Stomach (tissue), 4 donors: ENCODE measurements at regions not wholly inside any gene's neighbourhood (a gene's known extent, or its start where the extent isn't known, plus 50 kb on each side); places are given as distances from the start of the nearest gene placed in this dataset.

Source experiments
- EP300 ChIP-seq: sonication (generic); formaldehyde crosslinking; IDR thresholded peaks from one replicate; pipeline ENCODE4 v1.6.1; 2017; ENCODE audit warnings: antibody characterized with exemption
- POLR2A ChIP-seq, 4 donors: fragments of 450-650 bp; IDR thresholded peaks; one replicate each; pipeline ENCODE4 v1.6.1; 2016; ENCODE audit warnings: antibody characterized with exemption in 4 of 4, control low read depth in 2 of 4, mild to moderate bottlenecking in 1 of 4, moderate library complexity in 1 of 4
- POLR2AphosphoS5 ChIP-seq, 3 donors: sonication (generic); formaldehyde crosslinking; IDR thresholded peaks; one replicate each; pipeline ENCODE4 v1.6.1; 2016; ENCODE audit warnings: antibody characterized with exemption in 3 of 3
- TF ChIP-seq, protein P1 (sequence below), 7 experiments: fragments of 450-650 bp in 4 of 7; fragments of 200-600 bp in 3 of 7; sonication (generic) in 3 of 7; IDR thresholded peaks; one replicate each; pipeline ENCODE4 v1.5.1; 2016 to 2019; ENCODE audit warnings: antibody characterized with exemption in 7 of 7, control low read depth in 2 of 7, mild to moderate bottlenecking in 1 of 7

GRCh38 chr2:188678882-188679281 is 295.3 kb upstream of the COL3A1 start:
- TF ChIP-seq, protein P1, sequence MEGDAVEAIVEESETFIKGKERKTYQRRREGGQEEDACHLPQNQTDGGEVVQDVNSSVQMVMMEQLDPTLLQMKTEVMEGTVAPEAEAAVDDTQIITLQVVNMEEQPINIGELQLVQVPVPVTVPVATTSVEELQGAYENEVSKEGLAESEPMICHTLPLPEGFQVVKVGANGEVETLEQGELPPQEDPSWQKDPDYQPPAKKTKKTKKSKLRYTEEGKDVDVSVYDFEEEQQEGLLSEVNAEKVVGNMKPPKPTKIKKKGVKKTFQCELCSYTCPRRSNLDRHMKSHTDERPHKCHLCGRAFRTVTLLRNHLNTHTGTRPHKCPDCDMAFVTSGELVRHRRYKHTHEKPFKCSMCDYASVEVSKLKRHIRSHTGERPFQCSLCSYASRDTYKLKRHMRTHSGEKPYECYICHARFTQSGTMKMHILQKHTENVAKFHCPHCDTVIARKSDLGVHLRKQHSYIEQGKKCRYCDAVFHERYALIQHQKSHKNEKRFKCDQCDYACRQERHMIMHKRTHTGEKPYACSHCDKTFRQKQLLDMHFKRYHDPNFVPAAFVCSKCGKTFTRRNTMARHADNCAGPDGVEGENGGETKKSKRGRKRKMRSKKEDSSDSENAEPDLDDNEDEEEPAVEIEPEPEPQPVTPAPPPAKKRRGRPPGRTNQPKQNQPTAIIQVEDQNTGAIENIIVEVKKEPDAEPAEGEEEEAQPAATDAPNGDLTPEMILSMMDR (IDR thresholded peaks at IDR 0.05), result no peak
- TF ChIP-seq POLR2A (IDR thresholded peaks at IDR 0.05) (no peak), EP300 (no peak), POLR2AphosphoS5 (IDR thresholded peaks at IDR 0.05) (no peak)
